Activated effector memory CD4-positive, alpha-beta T cell treated with Interleukin-2 at 50 U/mL for 16 hours (primary cell): ENCODE measurements at regions not wholly inside any gene's neighbourhood (a gene's known extent, or its start where the extent isn't known, plus 50 kb on each side); places are given as distances from the start of the nearest gene placed in this dataset.
A peak's percentile ranks its signal among the peaks of the same experiment; 100 is the strongest.
"Not testable (repeated sequence)": the region's sequence is repeated elsewhere in the genome, so short reads cannot be mapped to it uniquely, and the experiment has no call there.

Experiments
- DNase-seq: peaks from one replicate; pipeline ENCODE4 v3.0.0-alpha.2; 2020

GRCh38 chr21:5105939-5106708, 5415.3 kb upstream of the TPTE start:
- peak; percentile 25 for DNase-seq

DNA sequence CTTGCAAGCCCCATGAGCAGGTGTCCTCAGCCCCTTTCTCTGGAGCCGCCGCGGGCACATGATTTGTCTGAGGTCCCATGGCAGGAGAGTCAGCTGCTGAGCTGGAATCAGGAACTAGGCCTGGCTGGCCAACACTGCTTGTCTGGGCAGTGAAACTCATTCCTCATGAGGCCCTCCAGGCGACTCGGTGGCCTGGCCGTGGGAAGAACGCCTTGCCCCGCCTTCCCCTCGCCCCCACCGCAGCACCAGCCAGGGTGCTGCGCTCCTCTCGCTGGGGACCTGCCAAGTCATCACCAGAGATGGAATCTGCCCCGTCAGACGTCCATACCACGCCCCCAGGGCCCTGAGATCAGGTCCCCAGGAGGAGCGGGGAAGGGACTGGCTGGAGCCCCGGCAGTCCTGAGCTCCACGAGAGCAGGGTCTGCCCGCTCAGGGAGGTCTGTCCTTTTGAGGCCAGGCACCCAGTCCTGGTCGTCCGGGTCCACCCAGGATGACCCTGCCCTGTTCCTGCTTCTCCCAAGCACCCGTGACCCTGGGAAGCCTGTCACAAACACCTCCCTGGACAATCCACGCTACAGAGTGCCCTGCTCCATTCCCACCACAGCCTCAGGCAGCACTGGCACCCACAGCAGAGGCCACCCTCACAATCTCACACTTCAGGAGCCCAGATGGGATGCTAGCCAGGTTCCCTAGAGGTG, 5414.5 kb upstream of the TPTE start:
- not testable (repeated sequence) for DNase-seq

- not testable (repeated sequence) for DNase-seq
These were observed 5413.7 kb upstream of the TPTE start for GRCh38 chr21:5107637-5108036.

GRCh38 chr21:5108048-5108775, 5413.2 kb upstream of the TPTE start:
- DNase-seq = not testable (repeated sequence)

DNA sequence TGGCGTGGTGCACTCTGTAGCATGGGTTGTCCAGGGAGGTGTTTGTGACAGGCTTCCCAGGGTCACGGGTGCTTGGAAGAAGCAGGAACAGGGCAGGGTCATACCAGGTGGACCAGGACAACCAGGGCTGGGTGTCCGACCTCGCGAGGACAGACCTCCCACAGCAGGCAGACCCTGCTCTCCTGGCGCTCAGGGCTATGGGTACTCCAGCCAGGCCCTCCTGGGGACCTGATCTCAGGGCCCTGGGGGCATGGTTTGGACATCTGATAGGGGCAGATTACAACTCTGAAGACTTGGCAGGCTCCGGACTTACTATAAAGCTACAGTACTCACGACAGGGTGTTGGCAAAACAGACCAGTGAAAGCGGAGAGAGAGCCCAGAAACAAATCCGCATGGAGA, 5410.2 kb upstream of the TPTE start:
- not testable (repeated sequence) for DNase-seq

DNA sequence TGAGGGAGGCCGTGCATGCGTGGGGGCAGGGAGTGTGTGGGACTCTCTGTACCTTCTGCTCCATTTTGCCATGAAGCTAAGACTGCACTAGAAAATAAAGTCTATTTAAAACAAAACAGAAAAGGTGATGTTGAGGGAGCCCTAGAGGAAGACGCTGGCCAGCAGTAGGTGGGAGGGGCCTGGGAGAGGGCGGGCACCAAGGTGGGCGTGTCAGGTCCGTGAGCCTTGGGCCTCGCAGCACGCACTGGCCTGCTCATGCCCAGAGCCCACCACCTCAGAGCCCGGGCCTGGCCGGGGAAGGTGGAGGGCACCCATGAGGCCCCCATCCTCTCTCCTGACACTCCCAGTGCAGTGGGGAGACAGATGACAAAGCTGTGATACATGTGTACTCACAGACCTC, 5408.3 kb upstream of the TPTE start:
- not testable (repeated sequence) for DNase-seq

- not testable (repeated sequence) for DNase-seq
These were observed 5406.9 kb upstream of the TPTE start for GRCh38 chr21:5114468-5114867.

DNA sequence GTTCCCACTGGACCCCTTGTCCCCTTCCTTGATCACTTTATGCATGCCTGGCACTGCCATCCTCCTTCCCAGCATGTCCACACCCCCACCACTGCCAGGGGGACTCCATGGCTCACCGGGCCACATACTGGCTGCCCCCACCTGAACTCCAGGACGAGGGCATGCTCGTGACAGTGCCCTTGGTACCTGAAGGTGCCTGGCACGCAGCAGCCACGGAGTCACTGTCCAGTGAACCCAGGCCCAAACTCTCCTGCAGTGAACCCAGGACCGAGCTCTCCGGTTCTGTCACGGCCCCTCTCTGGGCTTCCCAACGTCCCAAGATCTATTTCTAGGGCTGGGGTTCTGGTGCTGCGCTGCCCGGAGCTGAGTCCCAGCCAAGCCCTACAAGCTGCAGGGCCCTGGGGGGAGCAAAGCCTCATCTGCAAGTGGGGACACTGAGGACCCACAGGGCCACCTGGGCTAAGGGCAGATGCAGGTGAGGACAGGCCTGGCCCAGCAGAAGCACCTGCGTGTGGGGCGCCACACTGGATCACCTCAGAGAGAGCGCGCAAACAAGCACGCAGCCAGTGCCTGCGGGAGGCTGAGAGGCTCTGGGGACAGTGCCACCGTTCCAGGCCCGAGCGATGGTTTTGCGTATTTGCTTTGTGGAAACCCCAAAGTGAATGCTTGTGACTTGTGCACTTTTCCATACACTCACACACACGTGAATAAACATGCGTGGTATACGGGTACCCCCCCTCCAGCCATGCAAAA, 5406.3 kb upstream of the TPTE start:
- not testable (repeated sequence) for DNase-seq

DNA sequence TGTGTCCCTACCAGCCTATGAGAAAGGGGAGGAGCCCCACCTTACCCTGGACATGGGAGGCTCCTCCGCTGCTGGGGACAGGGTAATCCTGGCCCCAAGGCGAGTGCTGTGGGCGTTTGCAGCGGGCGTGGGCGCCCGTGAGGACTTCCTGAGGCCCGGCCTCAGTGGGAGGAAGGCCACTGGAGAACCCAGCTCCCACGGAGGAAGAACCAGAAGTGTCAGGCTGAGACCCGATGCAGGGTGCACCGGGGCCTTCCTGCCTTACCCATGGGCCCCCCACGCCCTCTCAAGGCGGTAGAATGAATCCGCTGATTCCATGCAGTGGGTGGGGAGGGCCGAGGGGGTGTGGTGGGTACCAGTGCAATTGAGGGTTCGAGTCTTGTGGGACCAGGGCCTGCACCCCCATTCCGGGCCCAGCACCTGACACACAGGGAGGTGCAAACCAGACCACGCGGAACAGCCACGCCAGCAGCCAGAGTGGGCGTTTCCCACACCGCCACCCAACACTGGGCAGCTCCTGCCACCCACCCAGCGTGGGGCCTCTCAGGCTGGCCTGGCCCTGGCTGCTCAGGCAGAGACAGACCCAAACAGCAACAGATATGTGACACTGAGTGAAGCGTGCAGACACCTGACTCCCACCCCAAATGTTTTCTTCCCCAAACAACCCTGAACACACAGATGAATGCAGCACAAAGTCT, 5405.6 kb upstream of the TPTE start:
- not testable (repeated sequence) for DNase-seq

GRCh38 chr21:5116344-5117123, 5404.8 kb upstream of the TPTE start:
- not testable (repeated sequence) for DNase-seq

DNA sequence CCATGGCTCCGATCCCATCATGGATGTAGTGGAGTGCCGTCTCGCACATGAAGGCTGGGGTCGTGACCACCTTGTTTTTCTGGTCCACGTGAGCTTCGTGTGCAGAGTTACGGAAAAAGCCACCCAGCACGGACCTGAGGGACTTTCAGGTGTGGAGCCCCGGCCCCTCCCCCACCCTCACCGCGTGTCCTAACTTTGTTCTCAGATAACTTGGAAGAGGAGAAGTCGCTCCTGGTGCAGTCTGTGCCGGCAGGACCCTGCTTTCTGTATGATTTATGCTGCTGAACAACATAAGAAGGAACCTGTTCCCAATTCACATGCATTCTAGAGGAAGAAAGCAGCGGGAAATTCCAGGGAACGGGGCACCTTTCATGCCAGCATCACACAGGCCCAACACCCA, 5404.2 kb upstream of the TPTE start:
- not testable (repeated sequence) for DNase-seq

DNA sequence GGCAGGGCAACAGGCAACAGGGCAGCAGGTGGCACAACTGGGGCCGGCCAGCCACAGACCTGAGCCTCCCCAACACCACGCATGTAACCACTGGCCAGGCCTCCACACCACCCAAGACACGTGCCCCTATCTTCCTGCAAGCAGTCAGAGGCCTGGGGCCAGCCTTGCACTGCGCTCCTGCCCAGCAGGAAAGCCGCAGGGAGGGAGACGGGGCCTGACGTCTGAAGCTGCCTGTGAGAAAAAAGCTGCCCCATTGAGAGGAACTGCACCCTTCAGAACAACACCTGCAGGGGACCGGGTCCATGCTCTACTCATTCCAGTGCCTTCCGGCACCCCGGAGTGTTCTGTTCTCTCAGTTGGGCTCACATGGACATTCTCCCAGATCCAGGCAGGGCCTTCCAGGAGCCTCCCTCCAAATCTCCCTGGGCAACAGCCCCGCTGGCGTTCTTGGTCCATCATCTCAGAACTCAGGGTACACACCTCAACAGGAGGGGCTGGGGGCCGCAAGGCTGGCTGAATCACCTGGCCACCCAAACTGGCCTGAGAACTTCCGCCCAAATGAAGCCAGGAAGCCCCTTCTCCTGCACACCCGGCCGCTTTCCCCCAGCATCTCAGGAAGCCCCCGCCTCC, 5403.6 kb upstream of the TPTE start:
- not testable (repeated sequence) for DNase-seq

DNA sequence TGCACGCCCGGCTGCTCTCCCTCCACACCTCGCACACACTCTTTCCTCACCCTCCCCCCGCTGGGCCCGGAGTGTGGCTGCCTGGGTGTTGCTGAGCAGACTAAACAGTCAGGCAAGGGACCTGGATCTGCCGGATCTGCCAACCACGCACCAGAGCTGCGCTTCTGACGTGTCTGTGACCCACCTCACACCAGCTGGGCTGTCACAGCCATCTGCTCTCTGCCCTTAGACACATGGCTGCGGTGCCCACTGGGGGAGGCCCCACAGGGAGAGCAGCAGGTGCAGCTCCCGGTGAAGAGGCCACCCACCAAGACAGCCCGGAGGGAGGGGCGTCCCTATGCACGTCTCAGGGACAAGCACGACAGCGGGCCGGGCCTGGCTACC, 5403.1 kb upstream of the TPTE start:
- DNase-seq = peak; percentile 32

DNA sequence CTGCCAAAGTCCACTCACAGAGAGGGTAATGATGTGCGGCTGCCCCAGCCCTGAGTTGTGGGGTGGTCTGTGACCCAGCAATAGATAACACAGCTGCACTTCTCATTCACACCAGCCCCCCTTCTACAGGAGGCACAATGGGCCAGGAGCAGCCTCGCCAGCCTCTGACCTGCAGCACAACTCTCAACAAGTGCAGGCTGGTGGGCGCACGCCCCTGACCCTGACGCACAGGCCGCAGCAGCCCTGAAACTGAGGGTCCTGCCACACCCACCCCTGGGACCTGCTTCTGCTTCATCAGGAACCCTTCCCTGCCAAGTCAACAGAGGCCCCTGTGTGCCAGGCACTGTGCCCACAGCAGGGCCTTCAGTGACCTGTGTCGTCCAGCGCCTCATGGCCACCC, 5402.2 kb upstream of the TPTE start:
- not testable (repeated sequence) for DNase-seq

DNA sequence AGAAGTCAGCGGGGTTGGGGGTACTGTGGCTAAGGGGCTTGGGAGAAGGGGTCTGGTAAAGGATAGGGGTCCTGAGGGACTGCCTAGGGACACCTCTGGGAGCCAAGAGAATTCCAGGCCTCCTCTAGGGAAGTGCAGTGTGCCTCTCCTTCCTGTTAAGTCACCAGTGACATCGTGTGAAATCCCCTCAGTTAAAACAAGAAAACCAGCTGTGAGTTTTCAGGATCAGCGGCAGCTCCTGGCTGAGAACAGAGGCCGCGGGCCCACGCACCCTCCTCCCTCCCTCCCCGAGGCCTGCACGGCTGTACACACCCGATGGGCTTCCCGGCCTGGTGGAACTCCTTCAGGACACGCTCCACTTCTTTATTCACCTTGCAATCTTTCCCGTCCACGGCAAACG, 5400.0 kb upstream of the TPTE start:
- DNase-seq = not testable (repeated sequence)

DNA sequence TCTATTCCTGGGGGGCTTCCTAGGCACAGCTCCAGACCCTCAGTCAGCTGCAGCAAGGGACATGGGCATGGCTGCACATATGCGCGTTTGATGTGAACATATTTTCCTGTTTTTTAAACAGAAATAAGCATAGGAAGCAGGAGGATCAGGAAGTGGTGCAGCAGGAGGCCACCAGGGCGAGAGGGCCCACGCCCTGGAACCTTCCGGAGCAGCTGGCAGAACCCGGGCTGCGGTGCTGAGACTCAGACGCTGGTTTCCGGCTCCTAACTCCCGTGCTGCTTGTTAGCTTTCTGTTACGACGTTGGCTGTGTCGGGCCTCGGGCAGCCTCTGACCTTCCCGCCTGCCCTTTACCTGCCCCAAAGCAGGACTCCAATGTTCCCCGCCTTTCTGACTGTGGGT, 5399.5 kb upstream of the TPTE start:
- DNase-seq = not testable (repeated sequence)

GRCh38 chr21:5123655-5124054, 5397.7 kb upstream of the TPTE start:
- DNase-seq = peak; percentile 71

DNA sequence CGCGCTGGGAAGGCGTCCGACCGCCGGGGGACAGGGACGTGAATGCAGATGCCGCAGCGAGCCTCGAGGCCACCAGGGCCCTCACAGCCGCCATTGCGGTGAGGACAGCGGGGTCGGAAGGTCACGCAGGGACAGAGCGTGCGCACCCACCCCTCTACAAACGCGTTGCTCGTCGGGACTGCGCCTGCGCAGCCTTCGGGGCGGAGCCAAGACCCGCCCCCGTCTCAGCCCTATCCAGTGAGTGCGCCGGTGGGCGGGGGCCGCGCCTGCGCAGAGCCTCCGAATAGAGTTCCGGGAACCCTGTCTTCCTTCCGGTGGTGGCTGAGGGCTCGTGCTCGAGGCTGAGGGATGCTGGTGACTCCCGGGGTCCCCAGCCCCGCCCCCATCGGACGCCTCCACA, 5393.1 kb upstream of the TPTE start:
- DNase-seq = peak; percentile 97

GRCh38 chr21:5133824-5134223, 5387.6 kb upstream of the TPTE start:
- DNase-seq = not testable (repeated sequence)

- not testable (repeated sequence) for DNase-seq
These were observed 5385.0 kb upstream of the TPTE start for GRCh38 chr21:5136406-5136805.

DNA sequence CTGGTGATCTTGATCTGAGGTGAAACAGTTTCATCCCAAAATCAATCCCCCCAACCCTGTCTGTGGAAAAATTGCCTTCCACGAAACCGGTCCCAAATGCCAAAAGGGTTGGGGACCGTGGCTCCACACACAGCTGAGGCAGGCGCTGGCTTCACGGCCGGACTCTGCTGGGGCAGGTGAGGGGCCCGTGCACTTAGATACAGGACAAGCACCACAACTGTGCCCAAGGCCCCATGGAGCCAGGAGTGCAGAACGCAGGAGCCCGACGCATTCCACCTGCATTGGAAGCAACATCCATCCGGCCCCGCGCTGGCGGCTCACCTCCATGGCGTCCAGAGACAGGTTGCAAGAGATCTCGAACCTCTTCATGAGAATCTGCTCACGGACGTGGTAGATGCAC, 5384.4 kb upstream of the TPTE start:
- not testable (repeated sequence) for DNase-seq
